Nephron progenitor cell (in vitro differentiated cells): ENCODE measurements at regions not wholly inside any gene's neighbourhood (a gene's known extent, or its start where the extent isn't known, plus 50 kb on each side); places are given as distances from the start of the nearest gene placed in this dataset.
"Not testable (repeated sequence)": the region's sequence is repeated elsewhere in the genome, so short reads cannot be mapped to it uniquely, and the experiment has no call there.

Experiments
- DNase-seq: peaks from one replicate; pipeline ENCODE4 v3.0.0; 2021
- H3K27ac Mint-ChIP-seq: 2 replicates; pipeline ENCODE4 v1.8.0; 2021; ENCODE audit warnings: mild to moderate bottlenecking, moderate library complexity, mixed read lengths
- H3K27me3 Mint-ChIP-seq: 2 replicates; pipeline ENCODE4 v1.8.0; 2021; ENCODE audit warnings: mild to moderate bottlenecking, low read depth, mixed read lengths; ENCODE audit not compliant: poor library complexity
- H3K36me3 Mint-ChIP-seq: 2 replicates; pipeline ENCODE4 v1.8.0; 2021; ENCODE audit warnings: low read depth, mixed read lengths
- H3K4me1 Mint-ChIP-seq: 2 replicates; pipeline ENCODE4 v1.8.0; 2021; ENCODE audit warnings: mixed read lengths
- H3K4me3 Mint-ChIP-seq: 2 replicates; pipeline ENCODE4 v1.8.0; 2021; ENCODE audit warnings: mild to moderate bottlenecking, moderate library complexity, mixed read lengths
- H3K9me3 Mint-ChIP-seq: 2 replicates; pipeline ENCODE4 v1.8.0; 2021; ENCODE audit warnings: mild to moderate bottlenecking, moderate library complexity, mixed read lengths
- TF ChIP-seq, protein P1 (sequence below): fragments of 200-600 bp; sonication (generic); IDR thresholded peaks from 2 replicates; pipeline ENCODE4 v1.5.0; 2021; ENCODE audit warnings: antibody characterized with exemption

DNA sequence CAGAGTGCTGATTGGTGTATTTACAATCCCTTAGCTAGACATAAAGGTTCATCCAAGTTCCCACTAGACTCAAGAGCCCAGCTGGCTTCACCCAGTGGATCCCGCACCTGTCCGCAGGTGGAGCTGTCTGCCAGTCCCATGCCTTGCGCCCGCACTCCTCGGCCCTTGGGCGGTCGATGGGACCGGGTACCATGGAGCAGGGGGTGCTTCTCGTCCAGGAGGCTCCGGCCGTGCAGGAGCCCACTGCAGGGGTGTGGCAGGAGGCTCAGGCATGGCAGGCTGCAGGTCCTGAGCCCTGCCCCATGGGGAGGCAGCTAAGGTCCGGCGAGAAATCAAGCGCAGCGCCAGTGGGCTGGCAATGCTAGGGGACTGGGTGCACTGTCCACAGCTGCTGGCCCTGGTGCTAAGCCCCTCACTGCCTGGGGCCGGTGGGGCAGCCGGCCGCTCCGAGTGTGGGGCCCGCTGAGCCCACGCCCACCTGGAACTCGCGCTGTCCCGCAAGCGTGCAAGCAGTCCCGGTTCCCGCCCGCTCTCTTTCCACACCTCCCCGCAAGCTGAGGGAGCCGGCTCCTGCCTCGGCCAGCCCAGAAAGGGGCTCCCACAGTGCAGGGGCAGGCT, 1206.3 kb downstream of the OTOL1 start:
- no peaks in the 10 kb centered on the region for H3K4me1 Mint-ChIP-seq
- H3K36me3 Mint-ChIP-seq = no peaks in the 10 kb centered on the region
- TF ChIP-seq, protein P1, sequence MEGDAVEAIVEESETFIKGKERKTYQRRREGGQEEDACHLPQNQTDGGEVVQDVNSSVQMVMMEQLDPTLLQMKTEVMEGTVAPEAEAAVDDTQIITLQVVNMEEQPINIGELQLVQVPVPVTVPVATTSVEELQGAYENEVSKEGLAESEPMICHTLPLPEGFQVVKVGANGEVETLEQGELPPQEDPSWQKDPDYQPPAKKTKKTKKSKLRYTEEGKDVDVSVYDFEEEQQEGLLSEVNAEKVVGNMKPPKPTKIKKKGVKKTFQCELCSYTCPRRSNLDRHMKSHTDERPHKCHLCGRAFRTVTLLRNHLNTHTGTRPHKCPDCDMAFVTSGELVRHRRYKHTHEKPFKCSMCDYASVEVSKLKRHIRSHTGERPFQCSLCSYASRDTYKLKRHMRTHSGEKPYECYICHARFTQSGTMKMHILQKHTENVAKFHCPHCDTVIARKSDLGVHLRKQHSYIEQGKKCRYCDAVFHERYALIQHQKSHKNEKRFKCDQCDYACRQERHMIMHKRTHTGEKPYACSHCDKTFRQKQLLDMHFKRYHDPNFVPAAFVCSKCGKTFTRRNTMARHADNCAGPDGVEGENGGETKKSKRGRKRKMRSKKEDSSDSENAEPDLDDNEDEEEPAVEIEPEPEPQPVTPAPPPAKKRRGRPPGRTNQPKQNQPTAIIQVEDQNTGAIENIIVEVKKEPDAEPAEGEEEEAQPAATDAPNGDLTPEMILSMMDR = no peak
- peaks cover 9% of the 10 kb centered on the region for H3K9me3 Mint-ChIP-seq
- DNase-seq = no peak
- no peak overlapping the region for H3K27ac Mint-ChIP-seq
- H3K27me3 Mint-ChIP-seq = no peaks in the 10 kb centered on the region
- no peak overlapping the region for H3K4me3 Mint-ChIP-seq

DNA sequence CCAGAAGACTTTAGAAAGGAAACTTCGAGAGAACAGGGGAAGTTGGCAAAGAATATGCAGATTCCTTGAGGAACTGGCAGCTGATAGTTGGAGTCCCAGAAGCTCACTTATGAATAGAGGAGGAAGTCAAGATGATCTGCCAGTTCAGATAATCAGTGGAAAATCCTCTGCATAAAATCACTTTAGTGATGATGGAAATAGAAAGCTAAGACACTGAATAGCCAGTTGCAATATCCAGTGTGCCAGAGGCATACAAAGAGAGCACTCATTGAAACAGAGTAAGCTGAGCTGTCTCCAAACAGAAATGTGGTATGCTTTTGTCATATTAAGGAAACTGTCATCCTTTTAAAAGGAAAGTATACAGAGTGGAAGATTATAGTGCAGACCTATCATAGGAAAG, 1207.6 kb downstream of the OTOL1 start:
- no peaks in the 10 kb centered on the region for H3K4me1 Mint-ChIP-seq
- H3K4me3 Mint-ChIP-seq = no peak overlapping the region
- DNase-seq = no peak
- peaks cover 14% of the 10 kb centered on the region for H3K9me3 Mint-ChIP-seq
- H3K27me3 Mint-ChIP-seq = no peaks in the 10 kb centered on the region
- no peak overlapping the region for H3K27ac Mint-ChIP-seq
- peaks cover 4% of the 10 kb centered on the region for H3K36me3 Mint-ChIP-seq
- TF ChIP-seq, protein P1 = no peak

DNA sequence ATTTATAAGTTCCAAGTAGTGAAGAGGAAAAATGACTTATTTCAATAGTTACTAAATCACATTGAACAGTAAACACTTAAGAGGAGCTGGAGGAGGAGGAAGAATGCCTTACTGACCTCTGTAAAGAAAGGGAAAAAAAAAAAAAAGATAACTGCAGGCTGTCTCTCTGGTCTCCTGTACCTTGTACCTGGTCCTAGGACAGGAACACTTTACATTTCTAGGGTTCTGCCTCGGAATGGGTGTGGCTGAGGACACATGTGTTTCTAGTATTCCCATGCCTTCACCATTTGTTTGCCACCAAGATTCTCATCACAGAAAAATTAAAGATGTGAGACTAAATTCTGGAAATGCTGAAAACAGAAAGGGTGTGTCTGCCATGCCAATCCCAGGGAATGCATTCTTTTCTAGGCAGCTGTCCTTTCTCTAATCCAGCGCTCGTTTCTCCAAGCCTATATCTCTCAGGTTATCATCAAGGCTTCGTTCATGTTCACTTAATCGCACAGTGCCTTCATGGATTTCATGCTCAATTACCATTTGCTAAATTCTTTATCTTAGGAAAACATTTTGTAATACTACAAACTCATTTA, 1208.3 kb downstream of the OTOL1 start:
- H3K4me3 Mint-ChIP-seq = no peak overlapping the region
- H3K27ac Mint-ChIP-seq = peak overlapping the region; percentile 11
- peaks cover 20% of the 10 kb centered on the region for H3K9me3 Mint-ChIP-seq
- peaks cover 8% of the 10 kb centered on the region for H3K36me3 Mint-ChIP-seq
- H3K4me1 Mint-ChIP-seq = no peaks in the 10 kb centered on the region
- TF ChIP-seq, protein P1 = no peak
- H3K27me3 Mint-ChIP-seq = no peaks in the 10 kb centered on the region
- DNase-seq = no peak

DNA sequence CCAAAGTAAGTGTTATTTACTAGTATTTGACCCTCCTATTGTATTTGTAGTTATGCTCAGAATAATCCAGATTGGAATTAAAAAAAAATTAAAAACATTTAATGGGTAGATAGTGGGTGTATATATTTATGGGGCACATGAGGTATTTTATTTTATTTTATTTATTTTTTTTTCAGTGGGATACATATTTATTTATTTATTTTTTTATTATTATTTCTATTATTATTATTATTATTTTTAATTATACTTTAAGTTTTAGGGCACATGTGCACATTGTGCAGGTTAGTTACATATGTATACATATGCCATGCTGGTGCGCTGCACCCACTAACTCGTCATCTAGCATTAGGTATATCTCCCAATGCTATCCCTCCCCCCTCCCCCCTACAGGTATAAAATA, 1211.8 kb downstream of the OTOL1 start:
- not testable (repeated sequence) for H3K27me3 Mint-ChIP-seq, H3K4me1 Mint-ChIP-seq, H3K4me3 Mint-ChIP-seq, DNase-seq, H3K27ac Mint-ChIP-seq
- peaks cover 20% of the 10 kb centered on the region for H3K9me3 Mint-ChIP-seq
- H3K36me3 Mint-ChIP-seq = peaks cover 14% of the 10 kb centered on the region

DNA sequence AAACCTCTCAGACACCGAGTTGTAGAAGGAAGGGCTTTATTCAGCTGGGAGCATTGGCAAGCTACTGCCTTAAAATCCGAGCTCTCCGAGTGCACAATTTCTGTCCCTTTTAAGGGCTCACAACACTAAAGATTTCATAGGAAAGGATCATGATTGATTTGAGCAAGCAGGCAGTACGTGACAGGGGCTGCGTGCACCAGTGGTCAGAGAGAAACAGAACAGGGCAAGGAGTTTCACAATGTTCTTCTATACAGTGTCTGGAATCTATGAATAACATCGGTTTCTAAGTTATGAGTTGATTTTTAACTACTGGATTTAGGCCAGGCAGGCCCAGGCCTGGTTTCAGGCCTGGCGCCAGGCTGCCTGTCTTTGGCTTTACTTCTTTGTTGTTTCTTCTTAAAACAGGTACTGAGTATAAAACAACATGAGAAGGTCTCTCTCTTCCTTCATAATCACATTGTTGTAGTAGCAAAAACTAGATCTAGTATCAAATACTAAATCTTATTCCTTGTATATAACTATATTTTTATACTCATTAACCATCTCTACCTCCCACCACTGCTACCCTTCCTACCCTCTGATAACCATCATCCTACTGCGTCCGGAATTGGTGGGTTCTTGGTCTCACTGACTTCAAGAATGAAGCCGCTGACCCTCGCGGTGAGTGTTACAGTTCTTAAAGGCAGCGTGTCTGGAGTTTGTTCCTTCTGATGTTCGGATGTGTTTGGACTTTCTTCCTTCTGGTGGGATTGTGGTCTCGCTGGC, 1212.5 kb downstream of the OTOL1 start:
- H3K9me3 Mint-ChIP-seq = peaks cover 23% of the 10 kb centered on the region
- H3K27ac Mint-ChIP-seq = not testable (repeated sequence)

DNA sequence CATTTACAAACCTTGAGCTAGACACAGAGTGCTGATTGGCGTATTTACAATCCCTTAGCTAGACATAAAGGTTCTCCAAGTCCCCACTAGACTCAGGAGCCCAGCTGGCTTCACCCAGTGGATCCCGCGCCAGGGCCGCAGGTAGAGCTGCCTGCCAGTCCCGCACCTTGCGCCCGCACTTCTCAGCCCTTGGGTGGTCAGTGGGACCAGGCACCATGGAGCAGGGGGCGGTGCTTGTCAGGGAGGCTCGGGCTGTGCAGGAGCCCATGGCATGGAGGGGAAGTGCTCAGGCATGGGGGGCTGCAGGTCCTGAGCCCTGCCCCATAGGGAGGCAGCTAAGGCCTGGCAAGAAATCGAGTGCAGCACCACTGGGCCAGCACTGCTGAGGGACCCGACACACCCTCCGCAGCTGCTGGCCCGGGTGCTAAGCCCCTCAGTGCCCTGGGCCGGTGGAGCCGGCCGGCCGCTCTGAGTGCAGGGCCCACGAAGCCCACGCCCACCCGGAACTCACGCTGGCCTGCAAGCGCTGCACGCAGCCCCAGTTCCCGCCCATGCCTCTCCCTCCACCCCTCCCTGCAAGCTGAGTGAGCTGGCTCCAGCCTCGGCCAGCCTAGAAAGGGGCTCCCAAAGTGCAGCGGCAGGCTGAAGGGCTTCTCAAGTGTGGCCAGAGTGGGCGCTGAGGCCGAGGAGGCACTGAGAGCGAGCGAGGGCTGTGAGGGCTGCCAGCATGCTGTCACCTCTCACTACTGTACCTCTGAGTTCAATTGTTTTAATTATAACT, 1213.9 kb downstream of the OTOL1 start:
- Mint-ChIP-seq H3K27ac (no peak overlapping the region), H3K27me3 (peaks cover 5% of the 10 kb centered on the region), H3K4me3 (no peak overlapping the region), H3K4me1 (no peaks in the 10 kb centered on the region), H3K9me3 (peaks cover 23% of the 10 kb centered on the region), H3K36me3 (peaks cover 14% of the 10 kb centered on the region)
- no peak for DNase-seq
- TF ChIP-seq, protein P1 = no peak

More for the DNA sequence above, 1212.5 kb downstream of the OTOL1 start:
- H3K4me1 Mint-ChIP-seq, DNase-seq, H3K27me3 Mint-ChIP-seq, H3K4me3 Mint-ChIP-seq: not testable (repeated sequence)
- H3K36me3 Mint-ChIP-seq = peaks cover 14% of the 10 kb centered on the region

DNA sequence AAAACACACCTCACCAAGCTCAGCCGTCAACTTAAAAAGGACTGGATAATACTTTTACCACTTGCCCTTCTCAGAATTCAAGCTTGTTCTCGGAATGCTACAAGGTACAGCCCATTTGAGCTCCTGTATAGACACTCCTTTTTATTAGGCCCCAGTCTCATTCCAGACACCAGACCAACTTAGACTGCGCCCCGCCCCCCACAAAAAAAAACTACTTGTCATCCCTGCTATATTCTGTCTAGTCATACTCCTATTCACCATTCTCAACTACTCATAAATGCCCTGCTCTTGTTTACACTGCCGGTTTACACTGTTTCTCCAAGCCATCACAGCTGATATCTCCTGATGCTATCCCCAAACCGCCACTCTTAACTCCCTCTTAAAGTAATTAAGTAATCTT, 1220.5 kb downstream of the OTOL1 start:
- Mint-ChIP-seq H3K4me1 (peaks cover 14% of the 10 kb centered on the region), H3K9me3 (peaks cover 10% of the 10 kb centered on the region)
- not testable (repeated sequence) for H3K27me3 Mint-ChIP-seq, H3K36me3 Mint-ChIP-seq, DNase-seq, H3K27ac Mint-ChIP-seq, H3K4me3 Mint-ChIP-seq
